ENCODE measurements at regions not wholly inside any gene's neighbourhood (a gene's known extent, or its start where the extent isn't known, plus 50 kb on each side); places are given as distances from the start of the nearest gene placed in this dataset.
A peak's percentile ranks its signal among the peaks of the same experiment; 100 is the strongest.

GRCh38 chr15:93986400-93986984, 244.9 kb upstream of the MCTP2 start:
- ATAC-seq (ENCODE audit: insufficient read depth, low read depth) (peak; percentile 67), DNase-seq (peak; percentile 67)
- Histone ChIP-seq H4K20me1 (ENCODE audit: insufficient read depth, low read length) (no peaks in the 10 kb centered on the region), H3K27ac (ENCODE audit: low read length) (peak overlapping the region; percentile 99), H3K79me2 (ENCODE audit: insufficient read depth, low read length) (no peaks in the 10 kb centered on the region), H3K4me3 (ENCODE audit: low read depth in 1 of 2, low read length in 2 of 2) (peak overlapping the region in 1 of 2 experiments; percentile 34; a peak in 1 of 4 replicates), H3K9ac (ENCODE audit: low read depth, low read length) (peak overlapping the region; percentile 74), H3K4me1 (ENCODE audit: insufficient read depth, low read length) (peaks cover 83% of the 10 kb centered on the region), H3K4me2 (ENCODE audit: insufficient read depth, low read length) (peak overlapping the region; percentile 50), H2AFZ (ENCODE audit: low read depth, low read length) (no peak overlapping the region; the same call in 1 of the 2 replicates), H3K27me3 (ENCODE audit: insufficient read depth, low read length, poor library complexity) (no peaks in the 10 kb centered on the region), H3K9me3 (ENCODE audit: insufficient read depth, low read length, severe bottlenecking) (no peaks in the 10 kb centered on the region), H3K36me3 (ENCODE audit: insufficient read depth, low read length) (no peaks in the 10 kb centered on the region)
- TF ChIP-seq EZH2 (IDR thresholded peaks at IDR 0.05; ENCODE audit: borderline replicate concordance, low read depth, low read length, severe bottlenecking) (no peak), CTCF (IDR thresholded peaks at IDR 0.05; ENCODE audit: borderline replicate concordance, extremely low read depth, low read length, poor library complexity, severe bottlenecking) (no peak)

DNA sequence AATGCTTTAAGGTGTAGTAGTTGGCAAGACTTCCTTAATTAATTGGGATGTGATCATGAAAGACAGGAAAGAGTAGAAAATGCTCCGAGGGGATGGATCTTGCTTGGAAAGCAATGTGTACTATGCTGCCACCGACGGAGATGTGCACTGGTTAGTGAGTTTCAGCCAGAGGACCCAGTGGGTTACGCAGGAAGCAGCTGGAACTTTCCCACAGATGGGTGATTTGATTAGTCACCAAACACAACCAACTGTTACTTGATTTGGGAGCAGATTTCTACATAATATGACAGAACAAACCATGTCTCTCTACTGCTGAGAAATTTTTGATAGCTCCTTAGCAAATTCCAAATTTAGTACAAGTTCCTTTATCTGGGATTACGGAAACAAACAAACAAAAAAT, 245.4 kb upstream of the MCTP2 start:
- Histone ChIP-seq H3K27ac (ENCODE audit: low read length) (peak overlapping the region; percentile 99), H3K9me3 (ENCODE audit: insufficient read depth, low read length, severe bottlenecking) (no peaks in the 10 kb centered on the region), H3K36me3 (ENCODE audit: insufficient read depth, low read length) (no peaks in the 10 kb centered on the region), H2AFZ (ENCODE audit: low read depth, low read length) (peak overlapping the region; percentile 44), H4K20me1 (ENCODE audit: insufficient read depth, low read length) (no peaks in the 10 kb centered on the region), H3K9ac (ENCODE audit: low read depth, low read length) (peak overlapping the region; percentile 74), H3K79me2 (ENCODE audit: insufficient read depth, low read length) (no peaks in the 10 kb centered on the region), H3K4me1 (ENCODE audit: insufficient read depth, low read length) (peaks cover 86% of the 10 kb centered on the region), H3K4me2 (ENCODE audit: insufficient read depth, low read length) (peak overlapping the region; percentile 50), H3K4me3 (ENCODE audit: low read depth in 1 of 2, low read length in 2 of 2) (peak overlapping the region in 1 of 2 experiments; percentile 34; a peak in 1 of 4 replicates), H3K27me3 (ENCODE audit: insufficient read depth, low read length, poor library complexity) (no peaks in the 10 kb centered on the region)
- DNase-seq = peak; percentile 83
- TF ChIP-seq CTCF (IDR thresholded peaks at IDR 0.05; ENCODE audit: borderline replicate concordance, extremely low read depth, low read length, poor library complexity, severe bottlenecking) (peak; percentile 39), EZH2 (IDR thresholded peaks at IDR 0.05; ENCODE audit: borderline replicate concordance, low read depth, low read length, severe bottlenecking) (no peak)
- peak; percentile 66 for ATAC-seq (ENCODE audit: insufficient read depth, low read depth)

GRCh38 chr15:93985176-93985575, 246.2 kb upstream of the MCTP2 start:
- Histone ChIP-seq H3K36me3 (ENCODE audit: insufficient read depth, low read length) (no peaks in the 10 kb centered on the region), H4K20me1 (ENCODE audit: insufficient read depth, low read length) (no peaks in the 10 kb centered on the region), H3K4me1 (ENCODE audit: insufficient read depth, low read length) (peaks cover 88% of the 10 kb centered on the region), H3K4me2 (ENCODE audit: insufficient read depth, low read length) (peak overlapping the region; percentile 50; the same call in 1 of the 2 replicates), H3K27ac (ENCODE audit: low read length) (peak overlapping the region; percentile 99), H2AFZ (ENCODE audit: low read depth, low read length) (peak overlapping the region; percentile 44), H3K27me3 (ENCODE audit: insufficient read depth, low read length, poor library complexity) (no peaks in the 10 kb centered on the region), H3K9ac (ENCODE audit: low read depth, low read length) (peak overlapping the region; percentile 74), H3K79me2 (ENCODE audit: insufficient read depth, low read length) (no peaks in the 10 kb centered on the region), H3K4me3 (ENCODE audit: low read depth in 1 of 2, low read length in 2 of 2) (no peak overlapping the region; a peak in 1 of 4 replicates), H3K9me3 (ENCODE audit: insufficient read depth, low read length, severe bottlenecking) (no peaks in the 10 kb centered on the region)
- DNase-seq (no peak), ATAC-seq (ENCODE audit: insufficient read depth, low read depth) (no peak)
- no peak for TF ChIP-seq EZH2 (IDR thresholded peaks at IDR 0.05; ENCODE audit: borderline replicate concordance, low read depth, low read length, severe bottlenecking)

DNA sequence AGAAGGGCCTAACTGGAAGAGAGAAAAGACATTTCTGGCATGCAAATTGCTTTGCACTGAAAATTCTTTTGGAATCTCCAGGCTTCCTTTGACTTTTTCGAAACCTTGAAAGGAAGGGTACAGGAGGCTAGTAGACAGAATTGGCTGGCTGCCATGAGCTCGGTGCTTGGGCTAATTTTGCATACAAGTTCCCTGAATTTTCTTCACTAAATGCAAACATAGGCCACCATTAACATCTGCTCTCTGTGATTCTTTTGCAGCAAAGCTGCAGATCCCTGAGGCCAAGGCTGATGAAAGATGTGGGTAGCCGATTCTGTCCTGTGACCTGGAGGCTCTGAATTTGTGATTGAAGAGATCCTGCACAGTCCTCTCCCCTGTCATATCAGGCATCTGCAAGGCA, 247.8 kb upstream of the MCTP2 start:
- Histone ChIP-seq H3K4me3 (ENCODE audit: low read depth in 1 of 2, low read length in 2 of 2) (no peak overlapping the region), H3K4me2 (ENCODE audit: insufficient read depth, low read length) (no peak overlapping the region), H3K4me1 (ENCODE audit: insufficient read depth, low read length) (peaks cover 86% of the 10 kb centered on the region), H3K27ac (ENCODE audit: low read length) (peak overlapping the region; percentile 99), H2AFZ (ENCODE audit: low read depth, low read length) (no peak overlapping the region), H4K20me1 (ENCODE audit: insufficient read depth, low read length) (no peaks in the 10 kb centered on the region), H3K79me2 (ENCODE audit: insufficient read depth, low read length) (no peaks in the 10 kb centered on the region), H3K9ac (ENCODE audit: low read depth, low read length) (peak overlapping the region; percentile 74; the same call in 1 of the 2 replicates), H3K9me3 (ENCODE audit: insufficient read depth, low read length, severe bottlenecking) (no peaks in the 10 kb centered on the region), H3K36me3 (ENCODE audit: insufficient read depth, low read length) (no peaks in the 10 kb centered on the region), H3K27me3 (ENCODE audit: insufficient read depth, low read length, poor library complexity) (no peaks in the 10 kb centered on the region)
- ATAC-seq (ENCODE audit: insufficient read depth, low read depth) = no peak
- DNase-seq = peak; percentile 51
- TF ChIP-seq CTCF (IDR thresholded peaks at IDR 0.05; ENCODE audit: borderline replicate concordance, extremely low read depth, low read length, poor library complexity, severe bottlenecking) (no peak), EZH2 (IDR thresholded peaks at IDR 0.05; ENCODE audit: borderline replicate concordance, low read depth, low read length, severe bottlenecking) (no peak)
